HEK293 (cell line): ENCODE measurements at regions not wholly inside any gene's neighbourhood (a gene's known extent, or its start where the extent isn't known, plus 50 kb on each side); places are given as distances from the start of the nearest gene placed in this dataset.

Experiments
- CTCF ChIP-seq: fragments of 450-650 bp; formaldehyde crosslinking; IDR thresholded peaks from 2 replicates; pipeline ENCODE4 v1.5.1; 2016; ENCODE audit warnings: missing biosample characterization, missing genetic modification characterization
- GLIS2 ChIP-seq: fragments of 450-650 bp; formaldehyde crosslinking; IDR thresholded peaks from 2 replicates; pipeline ENCODE4 v1.5.1; 2016; ENCODE audit warnings: missing biosample characterization, missing genetic modification characterization
- WT1 ChIP-seq: fragments of 450-650 bp; formaldehyde crosslinking; IDR thresholded peaks from 2 replicates; pipeline ENCODE4 v1.5.1; 2016; ENCODE audit warnings: missing biosample characterization, missing genetic modification characterization
- ZBTB49 ChIP-seq: fragments of 450-650 bp; formaldehyde crosslinking; IDR thresholded peaks from 2 replicates; pipeline ENCODE4 v1.5.1; 2016; ENCODE audit warnings: missing biosample characterization, missing genetic modification characterization, low read depth
- ZNF23 ChIP-seq: fragments of 450-650 bp; formaldehyde crosslinking; IDR thresholded peaks from 2 replicates; pipeline ENCODE4 v1.5.1; 2016; ENCODE audit warnings: missing biosample characterization, missing genetic modification characterization, borderline replicate concordance
- ZNF354C ChIP-seq: fragments of 450-650 bp; formaldehyde crosslinking; IDR thresholded peaks from 2 replicates; pipeline ENCODE4 v1.5.1; 2016; ENCODE audit warnings: missing biosample characterization, missing genetic modification characterization, low read depth, borderline replicate concordance
- ZNF843 ChIP-seq: fragments of 450-650 bp; formaldehyde crosslinking; IDR thresholded peaks from 2 replicates; pipeline ENCODE4 v1.5.1; 2016; ENCODE audit warnings: missing biosample characterization, missing genetic modification characterization

DNA sequence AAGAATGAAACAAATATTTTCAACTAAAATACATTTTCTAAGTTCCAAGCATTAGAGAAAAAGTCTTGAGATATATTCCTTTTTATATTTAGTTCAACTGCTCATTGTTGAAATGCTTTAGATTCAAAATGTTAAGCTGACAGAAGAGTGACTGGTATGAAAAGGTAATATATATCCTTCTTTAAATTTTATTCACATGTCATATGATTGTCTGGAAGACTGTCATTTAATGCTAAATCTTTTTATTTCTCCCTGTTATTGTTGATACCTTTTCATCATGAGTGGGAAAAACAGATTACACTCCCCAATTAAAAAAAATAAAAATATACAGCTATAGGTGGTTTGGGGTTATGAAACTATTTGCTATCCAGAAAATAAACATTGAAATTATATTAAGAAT, 965.4 kb downstream of the JRKL start:
- TF ChIP-seq CTCF (tag by site-specific recombination) (no peak), ZNF23 (tag by site-specific recombination) (no peak), ZNF843 (tag by site-specific recombination) (no peak), WT1 (tag by site-specific recombination) (no peak), GLIS2 (no peak), ZBTB49 (tag by site-specific recombination) (no peak), ZNF354C (tag by site-specific recombination) (no peak)
